NCI-H345 treated with DMSO at 0.1 percent for 48 hours (cell line): ENCODE measurements at regions not wholly inside any gene's neighbourhood (a gene's known extent, or its start where the extent isn't known, plus 50 kb on each side); places are given as distances from the start of the nearest gene placed in this dataset.

Experiments
- DNase-seq: peaks from one replicate; lab custom pipeline; 2025; ENCODE audit not compliant: unreplicated experiment; lab: John Stamatoyannopoulos, UW

DNA sequence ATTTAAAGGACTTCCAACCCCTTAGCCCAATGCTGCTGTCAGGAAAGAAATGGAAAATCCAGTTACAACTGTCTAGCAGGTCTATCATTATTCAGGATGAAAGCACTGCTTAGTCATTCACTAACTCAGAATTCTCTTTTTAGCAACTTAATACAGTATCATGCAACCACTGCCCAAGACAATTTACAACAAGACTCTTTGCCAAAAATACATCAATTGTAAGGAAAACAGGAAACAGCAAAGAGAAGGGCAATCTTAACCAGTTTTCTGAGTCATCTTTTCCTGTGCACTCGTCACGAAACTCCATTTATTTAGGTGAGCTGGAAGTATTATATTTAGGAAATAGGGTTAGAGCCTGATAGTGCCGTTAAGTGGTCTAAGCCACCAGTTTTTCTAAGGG, 1197.7 kb upstream of the CITED2 start:
- DNase-seq, result no peak

DNA sequence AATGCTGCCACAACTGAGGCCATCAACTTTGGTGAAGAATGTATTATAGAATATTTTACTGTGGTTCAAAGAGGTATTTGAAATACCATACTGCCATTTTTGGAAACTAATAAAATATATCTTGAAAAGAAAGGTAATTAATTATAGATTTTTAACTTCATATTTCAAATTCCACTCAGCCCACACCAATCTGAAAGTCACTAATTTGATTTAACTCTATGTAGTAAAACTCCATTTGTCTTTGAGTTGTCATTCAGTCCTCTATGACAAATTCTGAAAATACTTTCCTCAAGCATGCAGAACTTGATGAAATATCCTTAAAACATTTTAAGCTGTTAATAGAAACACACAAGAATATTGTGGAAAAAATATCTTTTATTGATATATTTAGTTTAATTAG, 1196.7 kb upstream of the CITED2 start:
- no peak for DNase-seq

DNA sequence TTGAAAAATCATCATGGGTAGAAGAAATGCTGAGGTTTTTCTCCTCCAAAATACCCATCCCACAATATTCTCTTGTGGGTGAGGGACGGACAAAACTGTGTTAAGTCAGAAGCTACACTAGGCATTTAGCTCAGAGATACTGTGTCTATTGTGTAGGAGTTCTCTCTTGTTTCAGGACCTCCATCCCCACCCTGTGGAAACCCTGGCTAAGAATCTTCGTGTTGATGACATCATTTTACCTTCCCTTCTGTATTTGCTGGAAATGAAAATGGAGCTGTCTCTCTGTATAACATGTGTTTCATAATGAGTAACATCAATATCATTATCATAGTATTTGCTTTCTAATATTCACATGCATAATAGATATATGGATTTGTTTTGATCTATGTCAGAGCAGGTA, 1193.0 kb upstream of the CITED2 start:
- DNase-seq, result no peak

DNA sequence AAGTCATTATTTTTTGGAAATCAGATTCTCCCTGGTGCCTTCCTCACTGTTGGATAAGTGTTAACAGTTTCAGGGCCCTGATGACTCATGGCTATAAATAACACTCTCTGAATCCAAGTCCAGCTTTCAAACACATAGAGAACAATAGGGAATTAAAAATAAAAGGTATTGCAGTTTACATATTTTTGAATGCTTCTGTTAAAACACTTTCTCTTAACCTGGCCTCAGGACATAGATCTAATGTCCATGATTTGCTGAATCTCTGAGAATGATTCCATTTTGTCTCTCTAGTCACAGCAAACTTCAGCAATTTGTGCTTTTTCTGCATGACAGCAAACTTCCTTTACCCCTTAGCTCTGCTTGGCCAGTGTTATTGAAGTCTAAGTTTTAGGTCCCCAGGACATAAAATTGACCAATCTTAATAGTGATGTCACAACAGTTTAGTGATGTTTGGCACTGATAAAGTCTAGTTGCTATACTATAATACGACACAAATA, 1192.4 kb upstream of the CITED2 start:
- DNase-seq, result no peak

DNA sequence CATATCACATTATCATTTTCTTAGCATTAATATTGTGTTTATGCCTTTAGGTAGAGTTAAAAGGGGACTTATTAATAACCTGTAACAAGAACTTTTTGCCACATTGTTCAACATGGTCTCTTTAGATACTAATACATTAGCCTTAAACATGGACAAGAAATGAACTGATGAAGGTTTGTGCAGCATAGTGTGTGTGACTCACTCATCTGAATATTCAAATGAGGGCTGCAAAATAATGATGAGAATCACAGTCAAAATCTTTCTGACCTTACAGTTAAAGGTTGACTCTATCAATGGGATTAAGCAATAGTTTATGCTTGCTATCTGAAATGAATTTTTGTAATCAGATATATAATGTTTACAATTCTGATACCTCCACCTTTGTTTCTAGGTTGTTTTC, 1189.3 kb upstream of the CITED2 start:
- DNase-seq, result no peak

DNA sequence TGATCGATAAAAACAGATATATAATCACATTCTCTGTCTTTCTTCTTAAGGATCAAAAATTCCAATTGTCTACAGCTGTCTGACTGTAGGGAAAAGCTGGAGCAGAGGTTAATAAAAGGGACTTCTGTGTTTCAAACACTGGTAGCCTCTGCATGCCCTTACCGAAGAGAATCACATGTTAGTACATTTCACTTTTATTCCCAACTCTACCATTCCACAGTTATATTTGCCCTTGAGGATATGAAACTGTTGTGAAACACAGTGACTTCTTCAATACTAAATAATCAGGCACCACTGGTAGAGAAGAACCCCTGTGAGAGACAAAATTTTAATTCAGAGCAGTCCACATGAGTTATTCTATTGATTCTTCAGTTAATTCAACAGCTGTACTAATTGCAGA, 1187.3 kb upstream of the CITED2 start:
- DNase-seq, result no peak

DNA sequence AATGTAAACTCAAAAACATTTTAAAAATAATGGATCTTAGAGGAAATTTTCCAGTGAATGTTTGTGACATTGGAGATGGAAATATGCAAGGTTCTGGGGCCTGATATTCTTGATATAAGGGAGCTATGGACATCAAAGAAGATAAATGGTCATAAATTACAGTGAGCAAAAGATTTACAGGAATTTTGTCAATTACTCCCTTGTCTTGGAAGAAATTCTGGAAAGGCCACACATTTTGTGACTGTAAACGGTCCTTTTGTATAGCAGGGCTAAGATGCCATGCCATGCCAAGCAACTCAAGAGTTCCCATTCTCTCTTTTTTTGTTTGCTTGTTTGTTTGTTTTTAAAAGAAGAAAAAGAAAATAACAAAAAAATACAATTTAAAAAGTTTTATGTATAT, 1186.2 kb upstream of the CITED2 start:
- DNase-seq, result no peak

DNA sequence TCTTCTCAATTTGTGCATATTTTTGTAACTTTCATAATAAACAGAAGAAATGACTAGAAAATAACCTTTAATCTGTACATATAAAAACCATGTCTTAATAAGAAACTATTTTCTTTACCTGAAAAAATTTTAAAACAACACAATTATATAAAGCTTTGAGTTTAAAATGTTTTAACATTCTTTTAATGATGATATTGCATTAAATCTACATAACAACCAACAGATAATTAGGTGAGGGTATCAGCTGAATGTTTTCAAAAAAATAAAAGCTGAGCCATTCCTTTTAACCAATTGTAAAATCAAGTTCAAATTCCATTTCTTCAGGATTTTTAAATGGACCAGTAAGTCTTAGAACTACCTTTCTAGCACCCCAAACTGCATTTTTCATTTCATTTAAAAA, 1185.0 kb upstream of the CITED2 start:
- DNase-seq, result no peak

- DNase-seq, result no peak
These were observed 1180.0 kb upstream of the CITED2 start for GRCh38 chr6:140554421-140554820.

DNA sequence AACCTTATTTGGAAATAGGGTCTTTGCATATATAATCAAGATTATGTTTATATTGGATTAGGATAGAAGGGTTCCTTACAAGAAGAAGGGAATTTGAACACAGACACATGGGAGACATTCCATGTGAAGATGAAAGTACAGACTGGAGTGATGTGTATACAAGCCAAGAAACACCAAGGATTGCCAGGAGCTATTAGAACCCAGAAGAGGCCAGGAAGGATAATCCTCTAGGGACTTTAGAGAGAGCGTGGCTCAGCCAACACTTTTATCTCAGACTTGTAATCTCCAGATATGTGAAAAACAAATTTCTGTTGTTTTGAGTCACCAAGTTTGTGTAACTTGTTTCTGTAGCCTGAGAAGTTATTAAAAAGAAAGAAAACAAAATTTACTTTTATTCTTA, 1173.9 kb upstream of the CITED2 start:
- no peak for DNase-seq

GRCh38 chr6:140546640-140547039, 1172.2 kb upstream of the CITED2 start:
- DNase-seq, result no peak

- DNase-seq, result no peak
These were observed 1170.0 kb upstream of the CITED2 start for GRCh38 chr6:140544431-140544830.

DNA sequence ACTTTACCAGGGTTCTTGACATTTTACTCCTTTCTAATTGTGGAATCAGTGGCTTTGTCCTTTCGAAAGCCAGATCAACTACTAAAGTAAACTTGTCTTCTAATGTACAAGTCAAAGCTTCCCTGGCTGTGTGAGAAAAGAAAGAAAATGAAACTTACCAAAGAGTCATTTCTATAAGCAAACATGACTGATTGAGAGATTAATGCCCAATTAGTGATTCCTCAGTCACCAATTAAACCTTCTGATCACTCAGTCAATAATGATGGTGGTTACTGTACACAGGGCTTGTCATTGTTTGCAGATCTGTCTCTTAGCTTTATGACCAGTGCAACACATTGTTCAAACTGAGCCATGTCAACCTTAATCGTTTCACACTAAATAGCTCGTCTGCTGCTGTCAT, 1168.4 kb upstream of the CITED2 start:
- DNase-seq, result no peak

- no peak for DNase-seq
These were observed 1166.8 kb upstream of the CITED2 start for GRCh38 chr6:140541288-140541687.

DNA sequence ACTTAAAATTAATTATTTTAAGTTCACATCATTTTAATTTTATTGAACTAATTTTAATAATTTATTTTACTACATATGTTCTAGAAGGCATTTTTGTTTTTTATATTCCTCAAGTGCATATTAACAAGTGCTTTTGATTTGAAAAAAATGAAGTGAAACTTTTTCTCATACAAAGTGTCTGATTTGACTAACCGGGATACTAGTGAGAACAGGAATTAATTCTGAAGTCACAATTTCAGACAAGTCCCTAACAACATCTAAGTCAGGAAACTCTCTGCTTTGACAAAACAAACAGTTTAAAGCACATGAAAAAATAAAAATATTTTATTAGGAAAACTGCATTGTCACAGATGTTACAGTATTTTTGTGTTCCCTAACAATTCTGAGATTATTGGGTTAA, 1166.3 kb upstream of the CITED2 start:
- DNase-seq, result no peak

DNA sequence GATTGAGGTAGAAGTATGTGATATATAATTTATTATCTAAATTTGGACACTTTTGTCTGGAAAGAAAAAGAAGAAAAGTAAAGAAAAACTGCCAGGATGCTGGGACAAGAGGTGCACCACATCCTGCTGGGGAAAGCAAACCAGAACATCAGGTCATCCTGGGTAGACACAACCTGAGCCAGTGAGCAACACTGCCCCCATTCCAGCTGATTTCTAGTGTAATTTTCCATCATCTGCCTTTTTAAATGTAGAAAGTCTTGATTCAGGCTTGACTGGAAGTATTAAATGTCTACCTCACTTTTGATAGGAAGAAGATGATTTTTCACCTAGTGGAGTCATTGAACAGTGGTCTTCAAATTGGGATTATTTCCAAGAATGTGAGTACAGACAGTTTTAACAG, 1164.5 kb upstream of the CITED2 start:
- no peak for DNase-seq

DNA sequence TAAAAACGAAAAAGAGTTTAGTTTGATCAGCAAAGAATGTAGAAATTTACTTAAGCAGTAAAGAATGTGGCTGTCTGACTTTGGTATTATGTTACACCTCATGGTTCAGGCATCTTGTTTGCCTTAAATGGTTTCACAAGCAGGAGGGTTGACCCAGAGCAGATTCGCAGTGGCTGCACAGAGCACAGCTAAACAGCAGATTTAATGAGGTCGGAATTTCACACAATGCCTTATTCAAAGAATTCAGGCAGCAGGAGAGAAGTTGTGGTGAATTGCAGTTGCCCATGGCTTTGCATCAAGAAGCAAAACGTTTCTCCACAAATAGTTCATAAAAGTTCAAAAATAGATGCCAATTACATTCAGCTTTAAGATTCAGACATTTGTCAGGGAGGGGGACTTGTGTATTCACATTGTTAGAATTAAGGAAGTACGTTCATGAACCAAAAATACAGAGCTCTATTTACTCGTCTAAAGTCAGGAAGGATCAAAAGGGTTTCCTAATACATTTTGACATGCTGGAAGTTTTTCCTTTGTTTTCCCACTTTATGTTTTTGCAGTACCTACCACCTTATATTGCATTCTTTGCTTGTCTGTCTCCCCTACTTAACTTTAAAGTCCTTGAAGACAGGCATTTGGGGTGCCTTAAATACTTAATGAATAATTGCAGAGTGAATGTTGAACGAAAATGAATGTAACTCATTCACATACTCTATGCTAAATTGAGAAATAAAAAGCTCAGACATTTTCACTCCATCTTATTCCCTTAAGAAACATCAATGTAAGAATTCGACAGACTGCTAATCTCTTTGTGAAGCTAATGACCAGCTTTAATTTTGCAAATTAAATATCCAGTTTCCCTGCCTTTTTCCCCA, 1163.6 kb upstream of the CITED2 start:
- no peak for DNase-seq

- DNase-seq, result no peak
These were observed 1162.8 kb upstream of the CITED2 start for GRCh38 chr6:140537211-140537610.

GRCh38 chr6:140535511-140535910, 1161.1 kb upstream of the CITED2 start:
- DNase-seq, result no peak

DNA sequence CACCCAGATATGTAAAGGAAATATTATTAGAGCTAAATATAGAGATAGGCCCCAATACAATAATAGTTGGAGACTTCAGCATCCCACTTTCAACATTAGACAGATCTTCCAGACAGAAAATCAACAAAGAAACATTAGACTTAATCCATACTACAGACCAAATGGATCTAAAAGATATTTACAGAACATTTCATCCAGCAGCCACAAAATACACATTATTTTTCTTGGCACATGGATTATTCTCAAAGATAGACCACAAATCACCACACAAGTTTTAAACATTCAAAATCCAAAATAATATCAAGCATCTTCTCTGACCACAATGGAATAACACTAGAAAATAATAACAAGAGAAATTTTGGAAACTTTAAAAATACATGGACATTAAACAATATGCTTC, 1159.1 kb upstream of the CITED2 start:
- no peak for DNase-seq

DNA sequence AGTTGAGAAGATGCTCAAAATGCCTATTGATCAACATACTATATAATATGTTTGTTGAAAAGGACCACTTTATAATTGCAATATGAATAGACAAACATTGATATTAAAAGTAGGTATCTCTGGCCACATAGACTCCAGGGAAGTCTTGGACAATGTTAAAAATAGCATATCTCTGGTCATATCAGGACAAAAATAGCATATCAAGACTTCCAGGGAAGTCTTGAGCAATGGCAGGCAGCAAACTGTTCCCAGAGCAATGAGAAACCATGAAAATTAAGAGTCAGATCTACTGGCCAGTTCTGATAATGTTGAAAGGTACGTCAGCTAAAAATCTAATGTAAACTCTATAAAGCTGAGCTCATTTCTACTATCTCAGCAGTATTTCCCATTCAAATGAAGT, 1130.3 kb upstream of the CITED2 start:
- DNase-seq, result no peak

DNA sequence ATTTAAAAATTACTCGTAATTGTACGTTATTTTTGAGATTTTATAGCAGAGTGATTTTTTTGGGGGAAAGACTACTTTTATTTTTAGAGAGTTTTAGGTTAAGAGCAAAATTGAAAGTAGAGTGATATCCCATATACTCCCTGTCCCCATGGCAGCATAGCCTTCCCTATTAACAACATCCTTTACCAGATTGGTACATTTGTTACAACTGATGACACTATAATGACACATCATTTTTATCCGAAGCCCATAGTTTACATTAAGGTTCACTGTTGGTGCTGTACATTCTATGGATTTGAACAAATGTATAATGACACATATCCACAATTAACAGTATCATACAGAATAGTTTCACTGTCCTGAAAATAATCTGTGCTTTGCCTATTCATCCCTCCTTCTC, 1126.4 kb upstream of the CITED2 start:
- no peak for DNase-seq

DNA sequence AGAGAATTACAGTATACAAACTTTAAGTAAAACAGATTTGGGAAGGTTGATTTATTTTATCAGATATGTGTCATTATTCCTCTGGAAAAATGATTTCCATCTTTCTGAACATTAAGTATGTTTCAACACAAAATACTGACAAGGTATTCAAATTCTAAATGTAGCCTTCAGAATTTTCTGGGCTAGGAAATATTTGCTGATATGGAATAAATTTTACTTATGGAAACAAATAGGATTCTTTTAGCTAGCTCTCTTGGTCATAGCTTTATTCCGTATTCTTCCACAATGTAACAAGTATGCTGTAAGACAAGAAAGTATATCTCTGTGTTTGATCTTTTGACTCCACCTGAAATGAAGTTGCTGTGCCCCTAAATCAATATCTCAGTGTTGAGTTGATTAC, 1125.2 kb upstream of the CITED2 start:
- no peak for DNase-seq
